SU-DHL-6 (cell line): ENCODE measurements at regions not wholly inside any gene's neighbourhood (a gene's known extent, or its start where the extent isn't known, plus 50 kb on each side); places are given as distances from the start of the nearest gene placed in this dataset.

Experiments used
- H2AFZ ChIP-seq: fragments of 200-600 bp; sonication (generic); 2 replicates; pipeline ENCODE4 v1.6.1; 2014; ENCODE audit warnings: low read depth, mild to moderate bottlenecking, moderate library complexity, mixed read lengths, antibody characterized with exemption, low read length; ENCODE audit not compliant: severe bottlenecking
- H3F3A ChIP-seq: fragments of 200-600 bp; shearing (Covaris generic); 2 replicates; pipeline ENCODE4 v1.6.0; 2016; ENCODE audit warnings: antibody characterized with exemption, mild to moderate bottlenecking; ENCODE audit not compliant: insufficient read depth
- H3K27ac ChIP-seq: fragments of 200-600 bp; sonication (generic); 2 replicates; pipeline ENCODE4 v1.5.1; 2016; ENCODE audit warnings: low read depth, mild to moderate bottlenecking, low read length, moderate library complexity, mixed read lengths
- H3K27me3 ChIP-seq: fragments of 200-600 bp; sonication (generic), shearing (Covaris generic); 2 replicates; pipeline ENCODE4 v1.6.0; 2014; ENCODE audit warnings: mild to moderate bottlenecking, low read length
- H3K36me3 ChIP-seq: fragments of 200-600 bp; sonication (generic); 2 replicates; pipeline ENCODE4 v1.6.1; 2014; ENCODE audit warnings: mild to moderate bottlenecking, low read length, mixed read lengths
- H3K4me2 ChIP-seq: fragments of 300-600, 200-600 bp; shearing (Covaris generic), sonication (generic); 2 replicates; pipeline ENCODE4 v1.6.0; 2014; ENCODE audit warnings: low read length, low read depth, mild to moderate bottlenecking; ENCODE audit not compliant: poor library complexity, severe bottlenecking
- H3K4me3 ChIP-seq: fragments of 200-600 bp; sonication (generic); 2 replicates; pipeline ENCODE4 v1.5.1; 2014; ENCODE audit warnings: antibody characterized with exemption, low read length, mild to moderate bottlenecking, mixed read lengths; ENCODE audit not compliant: insufficient read depth, poor library complexity, severe bottlenecking
- H3K79me2 ChIP-seq: fragments of 200-600 bp; sonication (generic); 2 replicates; pipeline ENCODE4 v1.6.1; 2014; ENCODE audit warnings: mild to moderate bottlenecking, low read length, moderate library complexity; ENCODE audit not compliant: insufficient read depth
- H3K9ac ChIP-seq: fragments of 200-600 bp; sonication (generic); 2 replicates; pipeline ENCODE4 v1.7.0; 2014; ENCODE audit warnings: mild to moderate bottlenecking, low read length
- H3K9me2 ChIP-seq: fragments of 200-600 bp; sonication (generic); replicated peaks from 2 replicates; pipeline ENCODE4 v1.6.1; 2014; ENCODE audit warnings: low read length; ENCODE audit not compliant: insufficient read depth
- H3K9me3 ChIP-seq: fragments of 200-600 bp; sonication (generic); 2 replicates; pipeline ENCODE4 v1.6.1; 2014; ENCODE audit warnings: low read length, mixed read lengths; ENCODE audit not compliant: insufficient read depth
- H4K20me1 ChIP-seq: fragments of 200-600 bp; sonication (generic); 2 replicates; pipeline ENCODE4 v1.6.1; 2014; ENCODE audit warnings: low read depth, mild to moderate bottlenecking, antibody characterized with exemption, low read length, moderate library complexity, mixed read lengths
- EZH2phosphoT487 ChIP-seq: fragments of 200-600 bp; sonication (generic), shearing (Covaris generic); conservative IDR thresholded peaks from 2 replicates; pipeline ENCODE4 v1.6.1; 2018; ENCODE audit warnings: mild to moderate bottlenecking, antibody characterized with exemption, low read length, moderate library complexity, mixed read lengths
- TF ChIP-seq, protein P1 (sequence below): fragments of 200-600 bp; sonication (generic); IDR thresholded peaks from one replicate; pipeline ENCODE4 v1.5.1; 2017; ENCODE audit warnings: antibody characterized with exemption, mild to moderate bottlenecking, low read length, moderate library complexity; ENCODE audit not compliant: insufficient read depth, poor library complexity, severe bottlenecking

DNA sequence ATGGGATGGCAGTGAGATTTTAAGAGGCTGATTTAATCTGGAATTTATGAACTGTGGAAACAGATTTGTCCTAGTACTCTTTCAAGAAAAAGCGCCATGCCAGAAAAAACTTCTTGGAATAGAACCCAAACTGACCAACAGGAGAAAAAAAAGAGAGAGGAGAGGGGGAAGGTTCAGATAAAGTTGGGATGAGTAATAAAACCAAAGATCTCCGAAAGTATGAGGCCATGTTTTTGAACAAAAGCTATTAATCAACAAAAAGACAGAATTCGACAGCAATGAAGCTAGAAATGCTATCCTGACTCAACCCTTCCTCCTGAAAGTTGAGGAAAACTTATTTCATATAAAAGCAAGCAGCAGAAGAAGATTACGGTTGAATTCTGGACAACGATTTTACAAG lies 135.5 kb downstream of the CEMIP2 start:
- no peak overlapping the region for H2AFZ ChIP-seq
- H3K27ac ChIP-seq, result no peak overlapping the region
- no peaks in the 10 kb centered on the region for H3K36me3 ChIP-seq
- H3K4me3 ChIP-seq, result no peak overlapping the region
- H3K27me3 ChIP-seq, result no peaks in the 10 kb centered on the region
- no peak overlapping the region for H3K9ac ChIP-seq
- no peaks in the 10 kb centered on the region for H3K9me3 ChIP-seq
- no peak overlapping the region for H3K4me2 ChIP-seq
- no peaks in the 10 kb centered on the region for H3F3A ChIP-seq
- no peaks in the 10 kb centered on the region for H3K79me2 ChIP-seq
- H3K9me2 ChIP-seq, result no peaks in the 10 kb centered on the region
- no peaks in the 10 kb centered on the region for H4K20me1 ChIP-seq
- TF ChIP-seq, protein P1, sequence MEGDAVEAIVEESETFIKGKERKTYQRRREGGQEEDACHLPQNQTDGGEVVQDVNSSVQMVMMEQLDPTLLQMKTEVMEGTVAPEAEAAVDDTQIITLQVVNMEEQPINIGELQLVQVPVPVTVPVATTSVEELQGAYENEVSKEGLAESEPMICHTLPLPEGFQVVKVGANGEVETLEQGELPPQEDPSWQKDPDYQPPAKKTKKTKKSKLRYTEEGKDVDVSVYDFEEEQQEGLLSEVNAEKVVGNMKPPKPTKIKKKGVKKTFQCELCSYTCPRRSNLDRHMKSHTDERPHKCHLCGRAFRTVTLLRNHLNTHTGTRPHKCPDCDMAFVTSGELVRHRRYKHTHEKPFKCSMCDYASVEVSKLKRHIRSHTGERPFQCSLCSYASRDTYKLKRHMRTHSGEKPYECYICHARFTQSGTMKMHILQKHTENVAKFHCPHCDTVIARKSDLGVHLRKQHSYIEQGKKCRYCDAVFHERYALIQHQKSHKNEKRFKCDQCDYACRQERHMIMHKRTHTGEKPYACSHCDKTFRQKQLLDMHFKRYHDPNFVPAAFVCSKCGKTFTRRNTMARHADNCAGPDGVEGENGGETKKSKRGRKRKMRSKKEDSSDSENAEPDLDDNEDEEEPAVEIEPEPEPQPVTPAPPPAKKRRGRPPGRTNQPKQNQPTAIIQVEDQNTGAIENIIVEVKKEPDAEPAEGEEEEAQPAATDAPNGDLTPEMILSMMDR, result no peak
- no peak for TF ChIP-seq EZH2phosphoT487

DNA sequence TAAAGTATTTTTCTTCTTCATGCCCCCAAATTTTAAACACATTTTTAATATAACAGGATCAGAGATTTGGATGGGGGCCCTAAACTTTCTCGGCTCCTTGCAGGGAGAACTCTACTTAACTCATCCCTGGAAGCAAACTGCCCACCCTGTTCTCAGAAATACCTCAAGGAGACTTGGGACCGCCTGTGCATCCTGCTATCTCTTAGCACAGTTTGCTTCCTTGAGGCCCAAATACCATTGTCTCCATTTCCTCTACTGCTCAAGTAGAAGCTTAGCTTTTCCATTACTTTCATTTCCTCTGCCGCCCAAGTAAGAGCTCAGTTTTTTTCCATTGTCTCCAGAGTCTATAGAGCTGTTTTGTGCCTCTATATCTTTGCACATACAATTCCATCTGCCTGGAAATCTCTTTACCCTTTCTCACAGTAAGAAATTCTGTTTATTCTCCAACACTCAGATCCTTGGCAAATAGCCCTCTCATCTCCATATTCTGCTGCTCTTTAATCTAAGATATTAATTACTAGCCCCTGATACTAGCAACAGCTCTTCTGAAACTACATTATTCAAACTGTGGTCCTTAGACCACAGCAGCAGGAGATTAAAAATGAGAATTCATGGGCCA lies 137.8 kb downstream of the CEMIP2 start:
- H3K27me3 ChIP-seq, result no peaks in the 10 kb centered on the region
- H3K9ac ChIP-seq, result no peak overlapping the region
- H2AFZ ChIP-seq, result no peak overlapping the region
- no peak overlapping the region for H3K27ac ChIP-seq
- TF ChIP-seq, protein P1, result no peak
- no peak for TF ChIP-seq EZH2phosphoT487
- H3F3A ChIP-seq, result no peaks in the 10 kb centered on the region
- H3K36me3 ChIP-seq, result no peaks in the 10 kb centered on the region
- H3K4me3 ChIP-seq, result no peak overlapping the region
- H3K4me2 ChIP-seq, result no peak overlapping the region
- H3K9me3 ChIP-seq, result no peaks in the 10 kb centered on the region
- H4K20me1 ChIP-seq, result no peaks in the 10 kb centered on the region
- H3K79me2 ChIP-seq, result no peaks in the 10 kb centered on the region
- no peaks in the 10 kb centered on the region for H3K9me2 ChIP-seq

DNA sequence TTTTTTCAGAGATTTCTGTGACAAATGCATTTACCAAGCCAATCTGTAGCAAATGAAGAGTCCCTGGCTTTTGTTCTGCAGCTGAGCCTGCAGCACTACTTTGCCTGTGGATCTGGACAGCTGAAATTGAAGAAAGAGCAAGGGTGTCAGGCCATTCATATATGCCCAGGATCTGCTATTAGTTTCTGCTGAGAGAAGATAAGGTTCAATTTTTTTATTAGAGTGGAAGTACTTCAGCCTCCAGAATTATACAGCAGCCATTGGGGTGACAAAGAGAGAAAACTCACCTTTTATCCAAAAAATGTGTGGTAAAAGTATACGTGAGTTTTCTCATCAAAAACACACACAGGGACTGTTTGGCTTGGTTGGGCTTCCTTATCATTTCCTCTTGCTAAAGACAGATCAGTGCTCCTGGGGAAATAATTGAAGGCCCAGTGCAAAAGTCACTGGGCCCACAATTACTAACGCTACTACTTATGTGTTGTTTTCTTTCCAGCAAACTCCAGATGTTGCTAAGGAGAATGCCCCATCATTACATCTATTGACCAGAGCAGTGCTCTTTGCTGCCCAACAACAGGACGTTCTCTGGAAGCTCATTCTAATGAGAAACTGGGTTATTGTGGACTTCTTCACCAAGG lies 138.6 kb downstream of the CEMIP2 start:
- H3K4me3 ChIP-seq, result no peak overlapping the region
- H3K27me3 ChIP-seq, result no peaks in the 10 kb centered on the region
- TF ChIP-seq, protein P1, result no peak
- no peak for TF ChIP-seq EZH2phosphoT487
- no peak overlapping the region for H3K4me2 ChIP-seq
- H4K20me1 ChIP-seq, result no peaks in the 10 kb centered on the region
- no peak overlapping the region for H3K9ac ChIP-seq
- H3K36me3 ChIP-seq, result no peaks in the 10 kb centered on the region
- no peaks in the 10 kb centered on the region for H3K79me2 ChIP-seq
- no peaks in the 10 kb centered on the region for H3F3A ChIP-seq
- no peak overlapping the region for H2AFZ ChIP-seq
- no peaks in the 10 kb centered on the region for H3K9me3 ChIP-seq
- no peaks in the 10 kb centered on the region for H3K9me2 ChIP-seq
- no peak overlapping the region for H3K27ac ChIP-seq
